ENCODE measurements at regions not wholly inside any gene's neighbourhood (a gene's known extent, or its start where the extent isn't known, plus 50 kb on each side); places are given as distances from the start of the nearest gene placed in this dataset.

DNA sequence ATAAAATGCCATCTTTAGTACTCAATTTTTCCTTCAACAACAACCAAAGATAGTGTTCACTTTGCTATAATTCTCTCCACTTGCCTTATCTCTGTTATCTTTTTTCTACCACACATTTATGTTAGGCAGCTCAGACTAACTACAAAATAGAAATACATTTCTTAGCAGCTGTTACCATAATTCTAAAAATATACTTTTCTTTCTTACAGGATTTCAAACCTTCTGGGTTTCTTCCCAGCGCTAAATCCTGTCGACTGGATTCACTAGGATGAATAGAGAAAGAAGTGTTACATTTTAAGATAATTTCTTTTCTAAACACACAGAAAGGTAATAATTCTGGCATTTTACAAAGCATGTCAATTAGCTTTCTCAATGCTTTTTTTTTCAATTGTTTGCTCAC, 105.5 kb upstream of the GK2 start:
- no peak for TF ChIP-seq CTCF (IDR thresholded peaks at IDR 0.05; ENCODE audit: low read length)
- TF ChIP-seq EZH2 (IDR thresholded peaks at IDR 0.05; ENCODE audit: borderline replicate concordance, low read length): no peak
